OCI-LY7 (cell line): ENCODE measurements at regions not wholly inside any gene's neighbourhood (a gene's known extent, or its start where the extent isn't known, plus 50 kb on each side); places are given as distances from the start of the nearest gene placed in this dataset.

ENCODE experiments used
- BruUV-seq: library from RNA; stranded (reverse); fragments of 400-500 nt; replicated peaks from 2 replicates; lab custom pipeline; 2021; lab: Mats Ljungman, UMichigan
- CTCF ChIA-PET: fragments of 300-600 bp; sonication (Branson Sonifier 250); formaldehyde crosslinking; loops from one replicate; lab custom pipeline; 2022; ENCODE audit warnings: antibody characterized with exemption; ENCODE audit not compliant: unreplicated experiment; lab: Charles Lee
- POLR2A ChIA-PET: fragments of 300-600 bp; sonication (Branson Sonifier 250); formaldehyde crosslinking; loops from one replicate; lab custom pipeline; 2022; ENCODE audit warnings: antibody characterized with exemption; lab: Charles Lee
- DNase-seq: peaks from one replicate; pipeline ENCODE4 v3.0.0-alpha.2; 2015; ENCODE audit warnings: low spot score
- H2AFZ ChIP-seq: fragments of 200-600 bp; sonication (generic), shearing (Covaris generic); 2 replicates; pipeline ENCODE4 v1.6.1; 2014; ENCODE audit warnings: mild to moderate bottlenecking, antibody characterized with exemption, low read length, moderate library complexity
- H3K27ac ChIP-seq: fragments of 200-600 bp; sonication (generic); 2 replicates; pipeline ENCODE4 v1.5.1; 2014; ENCODE audit warnings: mixed run types, low read depth, mild to moderate bottlenecking, moderate library complexity, low read length, inconsistent platforms; ENCODE audit not compliant: poor library complexity, severe bottlenecking
- H3K36me3 ChIP-seq: fragments of 200-600 bp; sonication (generic); 2 replicates; pipeline ENCODE4 v1.6.1; 2014; ENCODE audit warnings: mild to moderate bottlenecking, antibody characterized with exemption, low read length, moderate library complexity, mixed read lengths; ENCODE audit not compliant: insufficient read depth
- H3K4me1 ChIP-seq: fragments of 200-600 bp; sonication (generic); 2 replicates; pipeline ENCODE4 v1.5.1; 2014; ENCODE audit warnings: mild to moderate bottlenecking, low read length; ENCODE audit not compliant: insufficient read depth, poor library complexity, severe bottlenecking
- H3K4me2 ChIP-seq: fragments of 200-600 bp; sonication (generic); 2 replicates; pipeline ENCODE4 v1.6.1; 2014; ENCODE audit warnings: mild to moderate bottlenecking, low read length
- H3K4me3 ChIP-seq: fragments of 200-600 bp; sonication (generic); 2 replicates; pipeline ENCODE4 v1.5.1; 2014; ENCODE audit warnings: mild to moderate bottlenecking, low read depth, low read length; ENCODE audit not compliant: poor library complexity, severe bottlenecking
- H3K79me2 ChIP-seq: fragments of 200-600 bp; sonication (generic); 2 replicates; pipeline ENCODE4 v1.6.1; 2016; ENCODE audit warnings: low read depth, mild to moderate bottlenecking, low read length, moderate library complexity, mixed read lengths; ENCODE audit not compliant: insufficient read depth
- H3K9me2 ChIP-seq: fragments of 200-600 bp; sonication (generic); 2 replicates; pipeline ENCODE4 v1.6.1; 2016; ENCODE audit warnings: mild to moderate bottlenecking, low read length, mixed read lengths; ENCODE audit not compliant: insufficient read depth
- H3K9me3 ChIP-seq: fragments of 200-600 bp; sonication (generic); 2 replicates; pipeline ENCODE4 v1.6.1; 2014; ENCODE audit warnings: mild to moderate bottlenecking, mixed run types, low read length, mixed read lengths
- H4K20me1 ChIP-seq: fragments of 200-600 bp; sonication (generic); 2 replicates; pipeline ENCODE4 v1.6.1; 2014; ENCODE audit warnings: mild to moderate bottlenecking, antibody characterized with exemption, low read length, moderate library complexity, mixed read lengths; ENCODE audit not compliant: insufficient read depth
- EZH2phosphoT487 ChIP-seq: fragments of 200-600 bp; sonication (generic); IDR thresholded peaks from 2 replicates; pipeline ENCODE4 v1.6.1; 2018; ENCODE audit warnings: low read depth, borderline replicate concordance, mild to moderate bottlenecking, mixed run types, antibody characterized with exemption, low read length, moderate library complexity, mixed read lengths
- intact Hi-C: fragments of 100-400 bp; cut with micrococcal nuclease; formaldehyde crosslinking; loops from one replicate; pipeline ENCODE4 v1.10.0; 2022; ENCODE audit not compliant: unreplicated experiment
- TF ChIP-seq, protein P1 (sequence below): fragments of 200-600 bp; sonication (generic); conservative IDR thresholded peaks from 2 replicates; pipeline ENCODE4 v1.5.1; 2014; ENCODE audit warnings: mild to moderate bottlenecking, antibody characterized with exemption, low read length, moderate library complexity, mixed read lengths

DNA sequence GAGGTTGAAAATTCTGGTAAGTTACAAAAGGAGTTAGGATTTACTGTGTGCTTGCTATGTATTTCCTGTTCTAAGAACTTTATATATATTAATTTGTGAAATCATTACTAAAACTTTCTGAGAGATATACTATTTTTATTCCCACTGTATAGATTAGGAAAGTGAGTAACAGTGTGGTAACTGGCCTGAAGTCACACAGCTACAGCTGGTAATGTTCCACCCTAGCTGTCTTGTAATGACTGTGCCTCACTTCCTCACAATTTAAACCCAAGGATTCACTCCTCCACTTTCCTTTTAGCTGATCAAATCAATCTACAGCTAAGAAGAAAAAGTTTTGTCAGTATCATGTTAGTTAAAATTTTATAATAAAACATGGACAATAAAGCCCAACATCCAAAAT is 278.8 kb downstream of the GAS1 start:
- Histone ChIP-seq H3K9me2 (no peaks in the 10 kb centered on the region), H3K4me1 (no peaks in the 10 kb centered on the region), H3K4me2 (no peak overlapping the region), H4K20me1 (no peaks in the 10 kb centered on the region), H3K27ac (no peak overlapping the region), H3K4me3 (no peak overlapping the region), H3K79me2 (no peaks in the 10 kb centered on the region), H3K36me3 (no peaks in the 10 kb centered on the region), H3K9me3 (no peaks in the 10 kb centered on the region), H2AFZ (no peak overlapping the region)
- POLR2A ChIA-PET = no interaction called here
- DNase-seq = no peak
- CTCF ChIA-PET = no interaction called here
- TF ChIP-seq EZH2phosphoT487 = no peak
- TF ChIP-seq, protein P1, sequence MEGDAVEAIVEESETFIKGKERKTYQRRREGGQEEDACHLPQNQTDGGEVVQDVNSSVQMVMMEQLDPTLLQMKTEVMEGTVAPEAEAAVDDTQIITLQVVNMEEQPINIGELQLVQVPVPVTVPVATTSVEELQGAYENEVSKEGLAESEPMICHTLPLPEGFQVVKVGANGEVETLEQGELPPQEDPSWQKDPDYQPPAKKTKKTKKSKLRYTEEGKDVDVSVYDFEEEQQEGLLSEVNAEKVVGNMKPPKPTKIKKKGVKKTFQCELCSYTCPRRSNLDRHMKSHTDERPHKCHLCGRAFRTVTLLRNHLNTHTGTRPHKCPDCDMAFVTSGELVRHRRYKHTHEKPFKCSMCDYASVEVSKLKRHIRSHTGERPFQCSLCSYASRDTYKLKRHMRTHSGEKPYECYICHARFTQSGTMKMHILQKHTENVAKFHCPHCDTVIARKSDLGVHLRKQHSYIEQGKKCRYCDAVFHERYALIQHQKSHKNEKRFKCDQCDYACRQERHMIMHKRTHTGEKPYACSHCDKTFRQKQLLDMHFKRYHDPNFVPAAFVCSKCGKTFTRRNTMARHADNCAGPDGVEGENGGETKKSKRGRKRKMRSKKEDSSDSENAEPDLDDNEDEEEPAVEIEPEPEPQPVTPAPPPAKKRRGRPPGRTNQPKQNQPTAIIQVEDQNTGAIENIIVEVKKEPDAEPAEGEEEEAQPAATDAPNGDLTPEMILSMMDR = no peak
- intact Hi-C loops = no loop called here
- no TSS peak for BruUV-seq

DNA sequence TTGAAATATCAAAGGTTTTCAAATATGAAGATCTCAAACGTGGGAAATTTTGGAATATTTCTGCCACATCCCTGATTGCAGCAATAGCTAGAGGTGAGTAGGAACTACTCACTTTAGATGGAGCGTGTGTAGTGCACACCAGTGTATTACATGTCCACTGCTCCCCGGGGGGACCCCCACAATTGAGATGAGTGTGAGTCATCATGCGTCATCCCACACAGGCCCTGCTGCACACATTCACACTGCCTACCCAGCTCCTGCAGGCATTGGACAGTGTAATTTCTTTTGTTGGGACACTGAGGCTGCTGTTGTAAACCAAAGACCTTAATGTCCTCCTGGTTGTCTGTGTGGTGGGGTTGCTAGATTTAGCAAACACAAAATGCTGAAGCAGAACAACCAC is 280.0 kb downstream of the GAS1 start:
- no peak for TF ChIP-seq EZH2phosphoT487
- TF ChIP-seq, protein P1 = no peak
- Histone ChIP-seq H4K20me1 (no peaks in the 10 kb centered on the region), H3K4me1 (no peaks in the 10 kb centered on the region), H3K4me2 (no peak overlapping the region), H3K9me2 (no peaks in the 10 kb centered on the region), H3K9me3 (no peaks in the 10 kb centered on the region), H2AFZ (no peak overlapping the region), H3K36me3 (no peaks in the 10 kb centered on the region), H3K27ac (no peak overlapping the region), H3K79me2 (no peaks in the 10 kb centered on the region), H3K4me3 (no peak overlapping the region)
- no peak for DNase-seq
- no TSS peak for BruUV-seq
- POLR2A ChIA-PET = no interaction called here
- CTCF ChIA-PET = no interaction called here
- intact Hi-C loops = no loop called here

DNA sequence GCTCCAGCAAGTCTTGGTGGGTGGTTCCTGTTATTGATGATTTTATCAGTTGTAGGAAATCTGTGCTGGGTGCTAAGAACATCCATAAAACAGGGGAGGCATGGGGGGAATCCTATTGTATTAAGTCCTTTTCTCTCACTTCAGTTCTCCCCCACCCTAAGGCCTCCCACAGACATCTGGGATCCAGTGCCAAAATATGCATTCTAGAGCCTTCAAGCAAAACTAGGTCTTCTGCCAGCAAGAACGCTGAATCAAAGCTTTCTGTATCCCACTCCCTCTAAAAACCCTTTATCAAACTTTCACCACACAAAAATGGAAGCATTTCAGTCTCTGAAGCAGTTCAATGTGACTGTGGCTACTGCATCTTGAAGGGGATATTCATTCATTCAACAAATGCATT is 281.9 kb downstream of the GAS1 start:
- DNase-seq = no peak
- Histone ChIP-seq H3K27ac (no peak overlapping the region), H3K36me3 (no peaks in the 10 kb centered on the region), H3K4me3 (no peak overlapping the region), H4K20me1 (no peaks in the 10 kb centered on the region), H3K4me2 (no peak overlapping the region), H3K4me1 (no peaks in the 10 kb centered on the region), H3K9me3 (no peaks in the 10 kb centered on the region), H3K9me2 (no peaks in the 10 kb centered on the region), H3K79me2 (no peaks in the 10 kb centered on the region), H2AFZ (no peak overlapping the region)
- no TSS peak for BruUV-seq
- ChIA-PET CTCF (no interaction called here), POLR2A (no interaction called here)
- TF ChIP-seq EZH2phosphoT487 = no peak
- TF ChIP-seq, protein P1 = no peak
- intact Hi-C loops = no loop called here
